ENCODE measurements at regions not wholly inside any gene's neighbourhood (a gene's known extent, or its start where the extent isn't known, plus 50 kb on each side); places are given as distances from the start of the nearest gene placed in this dataset.

- H3K4me1 ChIP-seq (ENCODE audit: control insufficient read depth, extremely low read depth, insufficient read depth, low read length) = no peaks in the 10 kb centered on the region
- no peak overlapping the region for H2AFZ ChIP-seq (ENCODE audit: low read depth, low read length)
- dilution Hi-C loops (cut with MboI; ENCODE audit: extremely low pct_ligation_motif_present, low sequenced_read_pairs) (no loop called here), intact Hi-C loops (cut with micrococcal nuclease) (no loop called here)
- CTCF ChIA-PET = interaction anchor here (1.3 kb wide), 1 partner anchor 1279 kb away, joined by 3 read pairs; no protein-coding TSS in a partner anchor
- peaks cover 9% of the 10 kb centered on the region for H3K9me3 ChIP-seq (replicated peaks; ENCODE audit: control insufficient read depth, insufficient read depth, low read length)
- H3K27me3 ChIP-seq (ENCODE audit: control insufficient read depth in 2 of 2, insufficient read depth in 2 of 2, low read length in 2 of 2) = no peaks in the 10 kb centered on the region
- no peaks in the 10 kb centered on the region for H3K9me1 ChIP-seq (replicated peaks; ENCODE audit: control insufficient read depth, extremely low read depth, insufficient read depth, low read length)
- H3K4me2 ChIP-seq (ENCODE audit: insufficient read depth, low read length) = no peak overlapping the region
- DNase-seq (ENCODE audit: low read depth, low spot score) (no peak), FAIRE-seq (no peak)
- H3K4me3 ChIP-seq (replicated peaks in 1 of 3; ENCODE audit: insufficient read depth in 1 of 3, low read depth in 1 of 3, low read length in 3 of 3) = no peak overlapping the region
- TF ChIP-seq CTCF (IDR thresholded peaks at IDR 0.05; ENCODE audit: extremely low read depth in 1 of 2, insufficient read depth in 1 of 2, low read depth in 1 of 2, low read length in 2 of 2) = no peak
- no peak for TF ChIP-seq FOS (IDR thresholded peaks at IDR 0.05; ENCODE audit: borderline replicate concordance, insufficient read depth, low read length)
- no peak for TF ChIP-seq EZH2 (IDR thresholded peaks at IDR 0.05; ENCODE audit: borderline replicate concordance, low read depth, low read length, severe bottlenecking)
- no peak for TF ChIP-seq POLR2AphosphoS5 (IDR thresholded peaks at IDR 0.05; ENCODE audit: insufficient read depth, low read depth, low read length)
- no peak for TF ChIP-seq GATA2 (IDR thresholded peaks at IDR 0.05; ENCODE audit: insufficient read depth, insufficient read length, low read depth, low read length)
- no peak for TF ChIP-seq JUN (IDR thresholded peaks at IDR 0.05; ENCODE audit: borderline replicate concordance, insufficient read depth, insufficient read length, low read depth)
- TF ChIP-seq MYC (IDR thresholded peaks at IDR 0.05; ENCODE audit: low read depth, low read length) = no peak
- no peak for TF ChIP-seq POLR2A (IDR thresholded peaks at IDR 0.05; ENCODE audit: low read depth, low read length)
- no peak for TF ChIP-seq MAX (IDR thresholded peaks at IDR 0.05; ENCODE audit: insufficient read depth, insufficient read length)
- H4K20me1 ChIP-seq (replicated peaks; ENCODE audit: control insufficient read depth, extremely low read depth, insufficient read depth, low read length) = no peaks in the 10 kb centered on the region
- BruUV-seq (replicated peaks) = no TSS peak
- H3K27ac ChIP-seq (ENCODE audit: insufficient read depth, low read depth, low read length) = no peak overlapping the region
- H3K36me3 ChIP-seq (ENCODE audit: control insufficient read depth in 2 of 2, extremely low read depth in 1 of 2, insufficient read depth in 2 of 2, low read length in 2 of 2) = no peaks in the 10 kb centered on the region
- no peak overlapping the region for H3K9ac ChIP-seq (replicated peaks; ENCODE audit: extremely low read depth, insufficient read depth, low read length)
- POLR2A ChIA-PET = no interaction called here
- no peaks in the 10 kb centered on the region for H3K79me2 ChIP-seq (ENCODE audit: control insufficient read depth, insufficient read depth, low read length)
Observed at GRCh38 chr2:14297906-14298305, 334.6 kb upstream of the LRATD1 start.

Measured in endothelial cell of umbilical vein (primary cell).